Suprapubic skin (tissue), 3 donors: ENCODE measurements at regions not wholly inside any gene's neighbourhood (a gene's known extent, or its start where the extent isn't known, plus 50 kb on each side); places are given as distances from the start of the nearest gene placed in this dataset.

ENCODE experiments used
- POLR2A ChIP-seq, 2 donors: fragments of 450-650 bp; IDR thresholded peaks; one replicate each; pipeline ENCODE4 v1.6.1; 2017; ENCODE audit warnings: antibody characterized with exemption in 2 of 2, mild to moderate bottlenecking in 2 of 2, moderate library complexity in 2 of 2
- TF ChIP-seq, protein P1 (sequence below), 2 donors: fragments of 200-600 bp in 1 of 2; fragments of 450-650 bp in 1 of 2; sonication (generic) in 1 of 2; IDR thresholded peaks; one replicate each; pipeline ENCODE4 v1.5.1; 2016 to 2019; ENCODE audit warnings: antibody characterized with exemption in 2 of 2, mild to moderate bottlenecking in 1 of 2, moderate library complexity in 1 of 2

DNA sequence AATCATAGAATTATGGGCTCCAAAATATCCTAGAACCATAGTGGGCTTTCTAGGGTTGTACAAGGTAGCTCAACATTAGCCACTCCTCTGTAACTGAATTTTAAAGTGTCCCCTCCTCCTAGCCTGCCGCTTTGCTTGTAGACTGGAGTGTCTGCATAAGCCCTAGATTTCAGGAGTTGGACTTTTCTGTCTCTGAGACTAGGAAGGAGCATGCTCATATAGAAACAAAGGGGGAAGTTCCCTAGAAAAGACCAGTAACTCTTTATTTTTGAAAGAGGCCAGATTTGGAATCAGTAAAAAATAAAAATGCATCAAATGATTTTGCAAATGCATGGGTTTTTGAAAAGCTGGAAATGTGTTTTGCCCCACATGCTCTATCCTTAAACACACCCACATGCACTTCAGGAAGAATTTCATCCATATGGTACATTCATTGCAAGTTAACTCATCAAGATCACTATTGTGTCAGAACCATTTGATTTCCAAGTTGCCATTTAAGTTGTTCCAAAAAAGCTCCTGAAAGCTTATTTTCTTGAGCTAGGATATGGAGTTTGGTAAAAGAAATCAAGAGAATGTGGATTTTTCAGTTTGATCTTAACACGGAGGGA lies 121.0 kb upstream of the NR3C1 start:
- TF ChIP-seq, protein P1, sequence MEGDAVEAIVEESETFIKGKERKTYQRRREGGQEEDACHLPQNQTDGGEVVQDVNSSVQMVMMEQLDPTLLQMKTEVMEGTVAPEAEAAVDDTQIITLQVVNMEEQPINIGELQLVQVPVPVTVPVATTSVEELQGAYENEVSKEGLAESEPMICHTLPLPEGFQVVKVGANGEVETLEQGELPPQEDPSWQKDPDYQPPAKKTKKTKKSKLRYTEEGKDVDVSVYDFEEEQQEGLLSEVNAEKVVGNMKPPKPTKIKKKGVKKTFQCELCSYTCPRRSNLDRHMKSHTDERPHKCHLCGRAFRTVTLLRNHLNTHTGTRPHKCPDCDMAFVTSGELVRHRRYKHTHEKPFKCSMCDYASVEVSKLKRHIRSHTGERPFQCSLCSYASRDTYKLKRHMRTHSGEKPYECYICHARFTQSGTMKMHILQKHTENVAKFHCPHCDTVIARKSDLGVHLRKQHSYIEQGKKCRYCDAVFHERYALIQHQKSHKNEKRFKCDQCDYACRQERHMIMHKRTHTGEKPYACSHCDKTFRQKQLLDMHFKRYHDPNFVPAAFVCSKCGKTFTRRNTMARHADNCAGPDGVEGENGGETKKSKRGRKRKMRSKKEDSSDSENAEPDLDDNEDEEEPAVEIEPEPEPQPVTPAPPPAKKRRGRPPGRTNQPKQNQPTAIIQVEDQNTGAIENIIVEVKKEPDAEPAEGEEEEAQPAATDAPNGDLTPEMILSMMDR (IDR thresholded peaks at IDR 0.05) = no peak
- TF ChIP-seq POLR2A (IDR thresholded peaks at IDR 0.05) = no peak
